ENCODE measurements at regions not wholly inside any gene's neighbourhood (a gene's known extent, or its start where the extent isn't known, plus 50 kb on each side); places are given as distances from the start of the nearest gene placed in this dataset.

GRCh38 chr5:142499591-142500226 lies 174.9 kb upstream of the SPRY4 start:
- H3K4me3 ChIP-seq (ENCODE audit: low read depth, low read length), result no peak overlapping the region
- TF ChIP-seq CTCF (conservative IDR thresholded peaks at IDR 0.05; ENCODE audit: low read depth, low read length), result no peak
- no peak for DNase-seq (ENCODE audit: low read depth)

GRCh38 chr5:142498298-142498697 lies 173.5 kb upstream of the SPRY4 start:
- TF ChIP-seq CTCF (conservative IDR thresholded peaks at IDR 0.05; ENCODE audit: low read depth, low read length), result no peak

GRCh38 chr5:142495531-142495930 lies 170.7 kb upstream of the SPRY4 start:
- DNase-seq (ENCODE audit: low read depth), result no peak
- TF ChIP-seq CTCF (conservative IDR thresholded peaks at IDR 0.05; ENCODE audit: low read depth, low read length), result no peak
- no peak overlapping the region for H3K4me3 ChIP-seq (ENCODE audit: low read depth, low read length)

More at GRCh38 chr5:142498298-142498697, 173.5 kb upstream of the SPRY4 start:
- no peak for DNase-seq (ENCODE audit: low read depth)
- no peak overlapping the region for H3K4me3 ChIP-seq (ENCODE audit: low read depth, low read length)

GRCh38 chr5:142493875-142494518 lies 169.2 kb upstream of the SPRY4 start:
- no peak for DNase-seq (ENCODE audit: low read depth)
- no peak overlapping the region for H3K4me3 ChIP-seq (ENCODE audit: low read depth, low read length)
- no peak for TF ChIP-seq CTCF (conservative IDR thresholded peaks at IDR 0.05; ENCODE audit: low read depth, low read length)

- peak; percentile 80 for DNase-seq (ENCODE audit: low read depth)
- no peak for TF ChIP-seq CTCF (conservative IDR thresholded peaks at IDR 0.05; ENCODE audit: low read depth, low read length)
- H3K4me3 ChIP-seq (ENCODE audit: low read depth, low read length), result no peak overlapping the region
Observed at GRCh38 chr5:142492781-142493281, 168.0 kb upstream of the SPRY4 start.

GRCh38 chr5:142491679-142492078 lies 166.9 kb upstream of the SPRY4 start:
- no peak for TF ChIP-seq CTCF (conservative IDR thresholded peaks at IDR 0.05; ENCODE audit: low read depth, low read length)
- DNase-seq (ENCODE audit: low read depth), result no peak
- H3K4me3 ChIP-seq (ENCODE audit: low read depth, low read length), result no peak overlapping the region

GRCh38 chr5:142491270-142491669 lies 166.4 kb upstream of the SPRY4 start:
- no peak for TF ChIP-seq CTCF (conservative IDR thresholded peaks at IDR 0.05; ENCODE audit: low read depth, low read length)
- DNase-seq (ENCODE audit: low read depth), result no peak
- H3K4me3 ChIP-seq (ENCODE audit: low read depth, low read length), result no peak overlapping the region
